ENCODE measurements at regions not wholly inside any gene's neighbourhood (a gene's known extent, or its start where the extent isn't known, plus 50 kb on each side); places are given as distances from the start of the nearest gene placed in this dataset.

DNA sequence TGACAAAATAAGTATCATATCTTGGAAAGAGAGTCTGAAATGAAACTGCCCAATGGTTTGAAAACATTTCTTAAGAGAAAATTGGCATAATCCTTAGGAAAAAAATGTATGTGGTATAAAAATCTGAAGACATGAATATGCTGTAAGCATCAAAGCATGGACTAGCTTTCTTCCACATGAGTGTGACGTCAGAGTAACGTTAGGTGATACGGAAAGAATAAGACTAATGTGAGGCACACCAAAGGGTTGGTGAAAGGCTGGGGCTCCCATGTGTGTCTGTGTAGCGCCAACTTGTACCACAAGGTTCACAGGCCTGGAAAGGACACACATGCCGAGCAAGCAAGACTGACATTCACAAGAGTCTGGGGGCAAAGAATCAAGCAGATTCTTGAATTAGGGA lies 238.1 kb upstream of the GLI3 start:
- no peaks in the 10 kb centered on the region for H3K9me1 ChIP-seq (replicated peaks; ENCODE audit: control insufficient read depth, extremely low read depth, insufficient read depth, low read length)
- no peak overlapping the region for H3K4me3 ChIP-seq (replicated peaks in 1 of 3; ENCODE audit: insufficient read depth in 1 of 3, low read depth in 1 of 3, low read length in 3 of 3)
- H3K36me3 ChIP-seq (ENCODE audit: control insufficient read depth in 2 of 2, extremely low read depth in 1 of 2, insufficient read depth in 2 of 2, low read length in 2 of 2): no peaks in the 10 kb centered on the region
- H4K20me1 ChIP-seq (replicated peaks; ENCODE audit: control insufficient read depth, extremely low read depth, insufficient read depth, low read length): no peaks in the 10 kb centered on the region
- no peak for DNase-seq (ENCODE audit: low read depth, low spot score)
- dilution Hi-C loops (cut with MboI; ENCODE audit: extremely low pct_ligation_motif_present, low sequenced_read_pairs) (no loop called here), intact Hi-C loops (cut with micrococcal nuclease) (no loop called here)
- no TSS peak for BruUV-seq (replicated peaks)
- H3K27me3 ChIP-seq (ENCODE audit: control insufficient read depth in 2 of 2, insufficient read depth in 2 of 2, low read length in 2 of 2): no peaks in the 10 kb centered on the region
- no peak overlapping the region for H3K9ac ChIP-seq (replicated peaks; ENCODE audit: extremely low read depth, insufficient read depth, low read length)
- H3K4me1 ChIP-seq (ENCODE audit: control insufficient read depth, extremely low read depth, insufficient read depth, low read length): no peaks in the 10 kb centered on the region
- no peak for FAIRE-seq
- no peak overlapping the region for H3K27ac ChIP-seq (ENCODE audit: insufficient read depth, low read depth, low read length)
- no peak for TF ChIP-seq MYC (IDR thresholded peaks at IDR 0.05; ENCODE audit: low read depth, low read length)
- TF ChIP-seq, protein P1, sequence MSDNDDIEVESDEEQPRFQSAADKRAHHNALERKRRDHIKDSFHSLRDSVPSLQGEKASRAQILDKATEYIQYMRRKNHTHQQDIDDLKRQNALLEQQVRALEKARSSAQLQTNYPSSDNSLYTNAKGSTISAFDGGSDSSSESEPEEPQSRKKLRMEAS (IDR thresholded peaks at IDR 0.05; ENCODE audit: insufficient read depth, insufficient read length): no peak
- no peak for TF ChIP-seq POLR2A (IDR thresholded peaks at IDR 0.05; ENCODE audit: low read depth, low read length)
- TF ChIP-seq POLR2AphosphoS5 (IDR thresholded peaks at IDR 0.05; ENCODE audit: insufficient read depth, low read depth, low read length): no peak
- no peak for TF ChIP-seq GATA2 (IDR thresholded peaks at IDR 0.05; ENCODE audit: insufficient read depth, insufficient read length, low read depth, low read length)
- TF ChIP-seq EZH2 (IDR thresholded peaks at IDR 0.05; ENCODE audit: borderline replicate concordance, low read depth, low read length, severe bottlenecking): no peak
- TF ChIP-seq FOS (IDR thresholded peaks at IDR 0.05; ENCODE audit: borderline replicate concordance, insufficient read depth, low read length): no peak
- no peak for TF ChIP-seq JUN (IDR thresholded peaks at IDR 0.05; ENCODE audit: borderline replicate concordance, insufficient read depth, insufficient read length, low read depth)
- TF ChIP-seq, protein P2, sequence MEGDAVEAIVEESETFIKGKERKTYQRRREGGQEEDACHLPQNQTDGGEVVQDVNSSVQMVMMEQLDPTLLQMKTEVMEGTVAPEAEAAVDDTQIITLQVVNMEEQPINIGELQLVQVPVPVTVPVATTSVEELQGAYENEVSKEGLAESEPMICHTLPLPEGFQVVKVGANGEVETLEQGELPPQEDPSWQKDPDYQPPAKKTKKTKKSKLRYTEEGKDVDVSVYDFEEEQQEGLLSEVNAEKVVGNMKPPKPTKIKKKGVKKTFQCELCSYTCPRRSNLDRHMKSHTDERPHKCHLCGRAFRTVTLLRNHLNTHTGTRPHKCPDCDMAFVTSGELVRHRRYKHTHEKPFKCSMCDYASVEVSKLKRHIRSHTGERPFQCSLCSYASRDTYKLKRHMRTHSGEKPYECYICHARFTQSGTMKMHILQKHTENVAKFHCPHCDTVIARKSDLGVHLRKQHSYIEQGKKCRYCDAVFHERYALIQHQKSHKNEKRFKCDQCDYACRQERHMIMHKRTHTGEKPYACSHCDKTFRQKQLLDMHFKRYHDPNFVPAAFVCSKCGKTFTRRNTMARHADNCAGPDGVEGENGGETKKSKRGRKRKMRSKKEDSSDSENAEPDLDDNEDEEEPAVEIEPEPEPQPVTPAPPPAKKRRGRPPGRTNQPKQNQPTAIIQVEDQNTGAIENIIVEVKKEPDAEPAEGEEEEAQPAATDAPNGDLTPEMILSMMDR (IDR thresholded peaks at IDR 0.05; ENCODE audit: extremely low read depth in 1 of 2, insufficient read depth in 1 of 2, low read depth in 1 of 2, low read length in 2 of 2): no peak
- no peak overlapping the region for H3K4me2 ChIP-seq (ENCODE audit: insufficient read depth, low read length)
- ChIA-PET POLR2A (no interaction called here), CTCF (no interaction called here)
- H2AFZ ChIP-seq (ENCODE audit: low read depth, low read length): no peak overlapping the region
- no peaks in the 10 kb centered on the region for H3K9me3 ChIP-seq (replicated peaks; ENCODE audit: control insufficient read depth, insufficient read depth, low read length)
- H3K79me2 ChIP-seq (ENCODE audit: control insufficient read depth, insufficient read depth, low read length): no peaks in the 10 kb centered on the region
